H1 (cell line): ENCODE measurements at regions not wholly inside any gene's neighbourhood (a gene's known extent, or its start where the extent isn't known, plus 50 kb on each side); places are given as distances from the start of the nearest gene placed in this dataset.

ENCODE experiments used
- FOSL1 ChIP-seq: IDR thresholded peaks from 2 replicates; pipeline ENCODE4 v1.6.1; 2011; ENCODE audit warnings: mild to moderate bottlenecking, low read depth, low read length, moderate library complexity; ENCODE audit not compliant: insufficient read depth
- RAD21 ChIP-seq, 2 experiments: IDR thresholded peaks in 1 of 2; conservative IDR thresholded peaks in 1 of 2; 2 replicates each; pipeline ENCODE4 v1.6.1; 2011; ENCODE audit warnings: low read depth in 2 of 2, low read length in 2 of 2, improper control_type of control experiment in 1 of 2, inconsistent platforms in 1 of 2, mild to moderate bottlenecking in 1 of 2, moderate library complexity in 1 of 2
- SRF ChIP-seq: IDR thresholded peaks from 2 replicates; pipeline ENCODE4 v1.6.1; 2011; ENCODE audit warnings: mild to moderate bottlenecking, low read depth, low read length, moderate library complexity

- TF ChIP-seq FOSL1 (no peak), SRF (no peak), RAD21 (IDR thresholded peaks at IDR 0.05 in 1 of 2, conservative IDR thresholded peaks at IDR 0.05 in 1 of 2; ENCODE audit: low read depth in 2 of 2, low read length in 2 of 2) (no peak)
- TF ChIP-seq, all 59 proteins: peak for 0
These were observed 923.4 kb downstream of the SOCS6 start (continued) for GRCh38 chr18:71212222-71212621.
